Left lobe of liver (tissue), 2 donors: ENCODE measurements at regions not wholly inside any gene's neighbourhood (a gene's known extent, or its start where the extent isn't known, plus 50 kb on each side); places are given as distances from the start of the nearest gene placed in this dataset.

ENCODE experiments used
- ATAC-seq: fragments of 200-7000 bp; cut with Tn5 transposase; one replicate; pipeline ENCODE4 v1.9.1; 2020; ENCODE audit warnings: mild to moderate bottlenecking, moderate library complexity
- DNase-seq: peaks from one replicate; pipeline ENCODE4 v3.0.0-alpha.2; 2020; ENCODE audit warnings: low spot score
- donor health status: DM: no; HTN: no; CAD: no; lungs with moderate emphysema.
- donor health status: DM: no; HTN: yes; CAD: no.

DNA sequence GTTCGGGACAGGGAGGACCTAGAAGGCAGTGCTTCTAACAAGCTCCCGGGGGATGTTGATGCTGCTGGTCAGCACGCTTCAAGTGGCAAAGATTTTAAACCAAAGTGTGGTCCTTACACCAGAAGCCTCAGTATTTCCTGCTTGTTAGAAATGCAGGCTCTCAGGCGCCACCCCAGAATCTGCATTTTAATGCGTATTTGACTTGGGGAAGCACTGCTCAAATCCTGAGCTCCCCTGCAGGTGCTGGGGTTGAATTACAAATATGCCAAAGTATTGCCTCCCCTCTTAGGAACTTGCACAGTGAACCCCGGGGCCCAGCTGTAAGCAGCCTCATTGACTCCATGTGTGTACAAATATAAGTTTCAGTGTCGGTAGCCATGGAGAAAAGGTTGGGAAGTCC is 70.8 kb upstream of the RAI2 start:
- ATAC-seq (no peak), DNase-seq (no peak)

DNA sequence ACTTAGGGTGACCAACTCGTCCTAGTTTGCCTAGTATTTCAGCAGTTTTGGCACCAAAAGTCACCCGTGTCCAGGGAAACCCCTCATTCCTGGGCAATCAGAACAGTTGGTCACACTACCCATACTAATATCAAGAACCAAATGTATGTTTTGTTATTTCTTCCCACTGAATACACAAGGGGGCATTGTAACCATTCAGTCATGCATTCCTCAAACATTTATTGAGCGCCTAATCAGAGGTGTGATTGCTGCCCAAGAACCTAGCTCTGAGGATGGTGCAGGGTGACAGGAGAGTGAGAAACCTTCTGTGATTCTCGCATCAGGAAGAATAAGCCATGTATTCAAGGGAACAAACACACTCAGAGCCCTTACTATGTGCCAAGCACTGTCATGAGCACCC is 69.8 kb upstream of the RAI2 start:
- DNase-seq, result no peak
- no peak for ATAC-seq

DNA sequence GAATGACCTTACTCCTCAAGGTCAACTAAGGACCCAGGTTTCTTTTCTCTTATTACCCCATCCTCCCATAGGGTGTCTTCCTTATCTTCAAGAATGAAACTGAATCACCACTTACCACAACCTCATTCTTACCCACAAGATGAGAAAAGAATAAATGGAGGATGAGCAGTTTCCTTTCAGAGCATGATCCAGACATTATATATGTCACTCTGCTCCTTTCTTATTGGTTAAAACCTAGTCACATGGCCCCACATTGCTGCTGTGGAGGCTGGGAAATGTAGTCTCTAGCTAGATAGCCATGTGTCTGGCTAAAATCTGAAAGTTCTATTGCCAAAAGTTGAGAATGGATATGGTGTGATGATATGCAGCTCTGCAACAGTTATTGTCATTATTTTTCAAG is 62.4 kb upstream of the RAI2 start:
- ATAC-seq (no peak), DNase-seq (no peak)

DNA sequence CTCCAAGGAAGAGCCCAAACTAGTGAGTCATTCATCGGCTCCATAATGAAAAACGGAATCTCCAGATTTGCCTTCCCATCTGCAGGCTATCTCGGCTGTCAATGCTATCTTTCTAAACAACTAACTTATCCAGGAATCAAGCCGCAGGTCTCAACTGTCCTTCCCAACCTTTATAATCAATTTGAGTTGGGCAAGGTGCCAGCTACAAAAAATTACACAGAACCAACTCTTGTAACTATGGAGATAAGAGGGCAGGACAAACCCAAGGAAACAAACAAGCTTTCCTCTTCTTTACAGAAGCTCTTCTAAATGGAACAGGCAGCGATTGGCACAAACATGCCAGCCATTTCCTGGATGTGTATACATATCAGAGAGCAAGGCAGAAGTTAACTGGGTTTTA is 61.2 kb upstream of the RAI2 start:
- ATAC-seq (peak; percentile 39), DNase-seq (no peak)

DNA sequence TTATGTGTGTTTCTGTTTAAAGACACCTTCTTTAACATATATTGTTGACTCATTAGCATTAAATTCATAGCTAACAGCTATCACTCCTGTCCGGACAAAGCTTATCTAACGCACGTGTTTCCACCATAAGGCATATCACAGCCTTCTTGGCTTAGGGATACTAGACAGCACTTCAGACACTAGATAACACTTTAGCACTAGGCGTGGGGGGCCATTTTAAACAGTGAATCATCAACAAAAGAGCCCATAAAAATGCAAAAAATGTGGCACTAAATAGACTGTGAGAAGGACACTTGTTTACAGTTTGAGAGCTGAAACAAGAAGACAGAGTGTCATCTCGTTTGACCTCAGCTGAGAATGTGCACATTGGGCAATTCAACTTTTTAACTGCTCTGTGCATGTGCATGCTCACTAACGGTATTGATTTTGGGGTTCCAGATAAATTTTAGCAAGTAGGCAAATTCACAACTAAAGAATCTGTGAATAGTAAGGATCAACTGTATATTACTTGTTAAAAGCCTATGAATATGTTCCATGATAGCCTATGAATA is 58.9 kb upstream of the RAI2 start:
- DNase-seq (no peak), ATAC-seq (peak; percentile 74)

DNA sequence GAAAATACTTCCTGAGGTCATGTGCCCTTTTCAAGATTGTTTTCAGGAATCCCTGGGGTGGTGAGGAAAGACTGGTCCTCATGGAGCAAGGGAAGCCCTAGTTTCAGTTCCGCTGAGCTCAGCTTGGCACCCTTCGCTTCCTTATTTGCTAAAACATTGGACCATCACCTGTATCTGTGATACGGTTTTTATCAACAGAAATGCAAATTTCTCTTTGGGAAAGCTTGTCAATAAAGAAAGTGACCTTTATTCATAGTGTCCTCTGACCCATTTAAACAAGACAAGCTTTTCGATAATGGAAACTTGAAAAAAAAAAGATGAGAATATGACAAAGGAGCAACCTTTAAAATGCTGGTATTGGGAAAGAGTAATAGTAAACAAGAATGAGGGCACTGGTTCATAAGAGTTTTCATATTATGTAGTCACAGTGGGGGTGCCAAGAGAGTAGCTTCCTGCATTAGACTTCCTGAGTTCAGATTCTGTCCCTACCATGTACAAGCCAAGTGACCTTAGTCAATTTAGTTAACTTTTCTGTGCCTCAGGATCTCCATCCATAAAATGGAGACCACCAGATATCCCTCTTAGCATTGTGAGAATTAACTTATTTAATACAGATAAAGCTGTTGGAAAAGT is 57.0 kb upstream of the RAI2 start:
- ATAC-seq, result peak; percentile 67
- DNase-seq, result peak; percentile 44

DNA sequence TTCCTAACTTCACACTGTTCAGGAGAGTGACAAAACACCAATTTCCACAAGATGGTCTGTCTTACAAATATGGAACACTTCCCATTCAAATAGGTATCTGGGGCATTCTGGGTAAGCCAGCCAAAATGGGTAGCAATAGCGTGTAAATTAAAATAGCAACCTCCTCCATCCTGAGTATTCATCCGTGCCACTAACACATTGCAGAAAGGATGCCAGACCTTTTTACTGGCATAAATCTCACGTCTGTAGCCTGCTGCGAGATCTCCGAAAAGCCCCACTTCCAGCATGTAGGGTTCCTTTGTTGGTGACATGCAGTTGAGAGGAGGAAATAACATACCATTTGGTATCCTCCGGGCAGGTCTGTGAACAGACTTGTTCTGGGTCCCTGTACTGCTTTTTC is 52.7 kb upstream of the RAI2 start:
- ATAC-seq, result no peak
- DNase-seq, result no peak
